Activated T-cell treated with anti-CD3 and anti-CD28 coated beads, Interleukin-2, amount 50 U/mL, for 24 hours (primary cell): ENCODE measurements at regions not wholly inside any gene's neighbourhood (a gene's known extent, or its start where the extent isn't known, plus 50 kb on each side); places are given as distances from the start of the nearest gene placed in this dataset.

Experiments used
- DNase-seq: peaks from one replicate; pipeline ENCODE4 v3.0.0-alpha.2; 2020
- H3K27ac Mint-ChIP-seq: 2 replicates; pipeline ENCODE4 v1.8.0; 2020; ENCODE audit warnings: mild to moderate bottlenecking, mixed read lengths
- H3K27me3 Mint-ChIP-seq: 2 replicates; pipeline ENCODE4 v1.8.0; 2020; ENCODE audit warnings: mixed read lengths
- H3K36me3 Mint-ChIP-seq: 2 replicates; pipeline ENCODE4 v1.8.0; 2020; ENCODE audit warnings: low read depth, mixed read lengths
- H3K4me1 Mint-ChIP-seq: 2 replicates; pipeline ENCODE4 v1.8.0; 2020; ENCODE audit warnings: low read depth, mixed read lengths
- H3K4me3 Mint-ChIP-seq: 2 replicates; pipeline ENCODE4 v1.8.0; 2020; ENCODE audit warnings: mild to moderate bottlenecking, moderate library complexity, mixed read lengths
- H3K9me3 Mint-ChIP-seq: 2 replicates; pipeline ENCODE4 v1.8.0; 2020; ENCODE audit warnings: mixed read lengths

GRCh38 chr2:237161189-237161588 is 75.5 kb downstream of the COPS8 start:
- Mint-ChIP-seq H3K4me3 (no peak overlapping the region), H3K36me3 (no peaks in the 10 kb centered on the region), H3K4me1 (peaks cover 22% of the 10 kb centered on the region), H3K9me3 (no peaks in the 10 kb centered on the region), H3K27ac (no peak overlapping the region), H3K27me3 (peaks cover 10% of the 10 kb centered on the region)
- no peak for DNase-seq

DNA sequence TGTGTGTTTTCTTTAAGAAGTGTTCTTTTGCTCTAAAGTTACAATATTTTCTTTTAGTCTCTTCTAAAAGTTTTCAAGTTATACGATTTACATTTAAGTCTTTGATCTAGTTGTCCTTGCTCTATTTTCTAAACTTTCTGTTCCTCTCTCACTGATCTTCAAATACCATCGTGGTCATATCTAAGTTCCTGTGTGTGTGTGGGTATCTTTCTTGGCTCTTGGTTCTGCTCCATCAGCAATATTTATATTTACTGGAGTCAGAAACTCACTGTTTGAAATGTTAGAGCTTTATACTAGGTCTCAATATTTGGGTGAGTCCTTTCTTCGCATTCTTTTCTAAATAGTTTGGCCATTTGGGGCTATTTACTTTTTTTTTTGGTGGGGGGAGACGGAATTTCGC is 77.3 kb downstream of the COPS8 start:
- Mint-ChIP-seq H3K9me3 (no peaks in the 10 kb centered on the region), H3K27ac (no peak overlapping the region), H3K27me3 (peaks cover 12% of the 10 kb centered on the region), H3K4me3 (no peak overlapping the region), H3K36me3 (no peaks in the 10 kb centered on the region), H3K4me1 (peaks cover 12% of the 10 kb centered on the region)
- DNase-seq = no peak

DNA sequence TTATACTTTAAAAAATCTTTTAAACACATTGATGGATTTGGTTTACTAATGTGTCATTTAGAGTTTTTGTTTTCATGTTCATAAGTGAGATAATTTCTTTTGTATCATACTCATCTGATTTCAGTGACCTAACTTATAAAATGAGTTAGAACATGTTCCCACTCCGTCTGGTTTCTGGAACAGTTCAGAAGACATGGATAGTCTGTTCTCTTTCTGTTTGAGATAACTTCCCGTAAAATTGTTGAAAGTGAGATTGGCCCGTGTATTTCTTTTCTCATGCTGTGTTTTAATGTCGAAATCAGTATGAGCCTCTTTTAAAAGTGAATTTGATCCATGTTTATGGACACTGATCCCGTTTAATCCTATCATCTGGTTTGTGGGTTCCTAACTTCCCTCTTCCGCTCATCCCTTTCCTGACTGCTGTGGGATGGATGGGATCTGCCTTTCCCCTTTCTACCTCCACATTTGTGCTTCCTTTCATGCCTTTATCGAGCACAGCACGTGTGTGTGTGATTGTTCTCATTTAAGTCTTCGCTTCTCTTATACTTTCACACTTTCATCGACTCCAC is 78.9 kb downstream of the COPS8 start:
- H3K4me1 Mint-ChIP-seq = peaks cover under 1% of the 10 kb centered on the region
- H3K36me3 Mint-ChIP-seq = no peaks in the 10 kb centered on the region
- H3K27me3 Mint-ChIP-seq = peaks cover 17% of the 10 kb centered on the region
- H3K27ac Mint-ChIP-seq = no peak overlapping the region
- no peak for DNase-seq
- H3K4me3 Mint-ChIP-seq = no peak overlapping the region
- peaks cover 5% of the 10 kb centered on the region for H3K9me3 Mint-ChIP-seq

- Mint-ChIP-seq H3K27me3 (peaks cover 17% of the 10 kb centered on the region), H3K9me3 (peaks cover 5% of the 10 kb centered on the region), H3K4me1 (no peaks in the 10 kb centered on the region), H3K27ac (no peak overlapping the region), H3K4me3 (no peak overlapping the region), H3K36me3 (no peaks in the 10 kb centered on the region)
- no peak for DNase-seq
Measured at GRCh38 chr2:237165405-237166276, 80.0 kb downstream of the COPS8 start.

GRCh38 chr2:237167038-237167437 is 81.3 kb downstream of the COPS8 start:
- DNase-seq = no peak
- Mint-ChIP-seq H3K27ac (no peak overlapping the region), H3K27me3 (peaks cover 23% of the 10 kb centered on the region), H3K9me3 (peaks cover 5% of the 10 kb centered on the region), H3K36me3 (no peaks in the 10 kb centered on the region), H3K4me1 (no peaks in the 10 kb centered on the region), H3K4me3 (no peak overlapping the region)

- H3K4me3 Mint-ChIP-seq = no peak overlapping the region
- H3K36me3 Mint-ChIP-seq = no peaks in the 10 kb centered on the region
- no peak overlapping the region for H3K27ac Mint-ChIP-seq
- H3K4me1 Mint-ChIP-seq = no peaks in the 10 kb centered on the region
- DNase-seq = no peak
- H3K9me3 Mint-ChIP-seq = peaks cover 5% of the 10 kb centered on the region
- peaks cover 30% of the 10 kb centered on the region for H3K27me3 Mint-ChIP-seq
Measured at GRCh38 chr2:237167934-237168333, 82.2 kb downstream of the COPS8 start.

DNA sequence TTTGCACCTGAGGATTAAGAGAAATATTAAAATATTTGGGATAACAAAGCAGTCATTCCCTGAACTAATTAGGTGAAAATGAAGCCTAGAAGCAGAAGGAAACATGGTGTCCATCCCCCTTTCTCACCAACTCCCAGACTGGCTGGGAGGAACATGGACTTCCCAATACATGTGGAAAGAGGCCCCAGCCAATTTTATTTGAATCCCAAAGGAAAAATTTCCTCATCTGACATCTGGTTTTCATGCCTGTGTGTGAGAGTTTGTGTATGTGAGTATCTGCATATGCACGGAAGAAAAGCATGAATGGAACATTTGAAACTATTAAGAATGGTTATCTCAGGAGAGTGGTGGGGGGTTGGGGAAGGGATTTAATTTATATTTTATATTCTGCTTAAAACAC is 84.3 kb downstream of the COPS8 start:
- H3K36me3 Mint-ChIP-seq = no peaks in the 10 kb centered on the region
- H3K27me3 Mint-ChIP-seq = peaks cover 32% of the 10 kb centered on the region
- no peak overlapping the region for H3K4me3 Mint-ChIP-seq
- H3K9me3 Mint-ChIP-seq = peaks cover 5% of the 10 kb centered on the region
- H3K4me1 Mint-ChIP-seq = no peaks in the 10 kb centered on the region
- no peak for DNase-seq
- no peak overlapping the region for H3K27ac Mint-ChIP-seq

GRCh38 chr2:237171396-237171795 is 85.7 kb downstream of the COPS8 start:
- Mint-ChIP-seq H3K9me3 (peaks cover 5% of the 10 kb centered on the region), H3K27me3 (peaks cover 34% of the 10 kb centered on the region), H3K27ac (no peak overlapping the region), H3K36me3 (no peaks in the 10 kb centered on the region), H3K4me1 (no peaks in the 10 kb centered on the region), H3K4me3 (no peak overlapping the region)
- no peak for DNase-seq

DNA sequence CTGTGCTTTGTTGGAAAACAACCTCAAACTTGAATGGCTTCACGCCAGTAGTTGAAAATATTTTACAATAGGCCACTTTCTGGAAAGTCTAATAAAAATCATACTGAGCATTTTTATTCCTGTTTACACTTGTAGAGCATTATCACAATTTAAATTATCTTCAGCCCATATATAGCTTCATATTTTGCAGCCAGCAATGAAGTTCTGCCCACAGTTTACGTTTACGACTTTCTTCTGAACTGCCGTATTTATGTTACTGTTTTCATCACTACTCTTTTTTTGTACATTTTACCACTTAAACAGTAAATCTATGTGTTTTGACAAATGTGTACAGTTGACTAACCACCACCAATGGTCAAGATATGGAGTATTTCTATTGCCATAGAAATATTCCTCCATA is 86.2 kb downstream of the COPS8 start:
- DNase-seq = no peak
- Mint-ChIP-seq H3K36me3 (no peaks in the 10 kb centered on the region), H3K4me1 (no peaks in the 10 kb centered on the region), H3K27me3 (peaks cover 34% of the 10 kb centered on the region), H3K4me3 (no peak overlapping the region), H3K9me3 (peaks cover 5% of the 10 kb centered on the region), H3K27ac (no peak overlapping the region)

GRCh38 chr2:237177052-237177451 is 91.4 kb downstream of the COPS8 start:
- H3K4me1 Mint-ChIP-seq = peaks cover 3% of the 10 kb centered on the region
- H3K27me3 Mint-ChIP-seq = peaks cover 37% of the 10 kb centered on the region
- DNase-seq = no peak
- no peak overlapping the region for H3K27ac Mint-ChIP-seq
- no peak overlapping the region for H3K4me3 Mint-ChIP-seq
- H3K36me3 Mint-ChIP-seq = no peaks in the 10 kb centered on the region
- no peaks in the 10 kb centered on the region for H3K9me3 Mint-ChIP-seq

GRCh38 chr2:237177986-237178385 is 92.3 kb downstream of the COPS8 start:
- Mint-ChIP-seq H3K4me1 (peaks cover 3% of the 10 kb centered on the region), H3K36me3 (no peaks in the 10 kb centered on the region), H3K27me3 (peaks cover 35% of the 10 kb centered on the region), H3K4me3 (no peak overlapping the region), H3K27ac (no peak overlapping the region), H3K9me3 (no peaks in the 10 kb centered on the region)
- no peak for DNase-seq

- no peaks in the 10 kb centered on the region for H3K36me3 Mint-ChIP-seq
- H3K27ac Mint-ChIP-seq = no peak overlapping the region
- no peak for DNase-seq
- H3K4me1 Mint-ChIP-seq = peaks cover 3% of the 10 kb centered on the region
- peaks cover 36% of the 10 kb centered on the region for H3K27me3 Mint-ChIP-seq
- no peaks in the 10 kb centered on the region for H3K9me3 Mint-ChIP-seq
- no peak overlapping the region for H3K4me3 Mint-ChIP-seq
Measured at GRCh38 chr2:237178396-237178795, 92.7 kb downstream of the COPS8 start.

GRCh38 chr2:237179161-237179560 is 93.5 kb downstream of the COPS8 start:
- Mint-ChIP-seq H3K27ac (no peak overlapping the region), H3K27me3 (peaks cover 39% of the 10 kb centered on the region), H3K9me3 (no peaks in the 10 kb centered on the region), H3K36me3 (no peaks in the 10 kb centered on the region), H3K4me3 (no peak overlapping the region), H3K4me1 (peaks cover 3% of the 10 kb centered on the region)
- DNase-seq = no peak

GRCh38 chr2:237180187-237180586 is 94.5 kb downstream of the COPS8 start:
- Mint-ChIP-seq H3K27ac (no peak overlapping the region), H3K36me3 (no peaks in the 10 kb centered on the region), H3K27me3 (peaks cover 35% of the 10 kb centered on the region), H3K4me1 (peaks cover 3% of the 10 kb centered on the region), H3K4me3 (no peak overlapping the region), H3K9me3 (no peaks in the 10 kb centered on the region)
- no peak for DNase-seq

DNA sequence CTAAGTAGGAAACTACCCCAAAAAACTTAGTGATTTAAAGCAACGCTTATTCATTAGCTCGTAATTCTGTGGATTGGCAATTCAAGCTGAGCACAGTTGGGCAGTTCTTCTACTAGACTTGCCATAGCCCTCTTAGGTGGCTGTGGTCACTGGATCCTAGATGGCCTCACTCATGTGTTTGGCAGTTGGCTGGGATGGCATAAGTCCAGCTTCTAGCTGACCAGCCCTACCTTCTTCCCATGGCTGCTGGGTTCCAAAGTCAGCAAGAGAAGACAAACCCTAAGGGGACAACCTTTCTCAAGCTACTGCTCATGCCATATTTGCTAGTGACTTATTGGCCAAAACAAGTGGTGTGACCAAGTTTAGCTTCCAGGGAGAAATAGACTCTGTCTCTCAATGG is 95.3 kb downstream of the COPS8 start:
- H3K4me1 Mint-ChIP-seq = peaks cover 3% of the 10 kb centered on the region
- DNase-seq = no peak
- H3K27me3 Mint-ChIP-seq = peaks cover 33% of the 10 kb centered on the region
- no peaks in the 10 kb centered on the region for H3K36me3 Mint-ChIP-seq
- no peak overlapping the region for H3K27ac Mint-ChIP-seq
- no peaks in the 10 kb centered on the region for H3K9me3 Mint-ChIP-seq
- no peak overlapping the region for H3K4me3 Mint-ChIP-seq
